ENCODE measurements at regions not wholly inside any gene's neighbourhood (a gene's known extent, or its start where the extent isn't known, plus 50 kb on each side); places are given as distances from the start of the nearest gene placed in this dataset.

DNA sequence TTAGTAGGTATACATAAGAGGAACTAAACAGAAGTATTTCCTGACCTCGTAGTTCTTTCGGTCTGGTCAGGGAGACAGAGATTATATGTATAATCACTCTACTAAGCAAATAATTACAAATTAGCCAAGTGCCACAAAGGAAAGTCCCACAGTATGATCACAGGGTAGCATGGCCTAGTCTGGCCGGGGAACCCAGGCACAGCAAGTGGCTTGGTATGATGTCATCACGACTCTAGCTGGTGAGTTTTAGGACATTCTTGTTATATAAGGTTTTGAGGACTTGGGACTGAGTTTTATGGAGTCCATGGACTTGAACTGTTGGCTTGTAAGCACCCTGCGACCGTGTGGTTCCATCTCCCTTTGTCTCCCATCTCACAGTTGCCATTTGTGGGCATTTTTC, 316.5 kb upstream of the ZFHX3 start:
- TF ChIP-seq, protein P1, sequence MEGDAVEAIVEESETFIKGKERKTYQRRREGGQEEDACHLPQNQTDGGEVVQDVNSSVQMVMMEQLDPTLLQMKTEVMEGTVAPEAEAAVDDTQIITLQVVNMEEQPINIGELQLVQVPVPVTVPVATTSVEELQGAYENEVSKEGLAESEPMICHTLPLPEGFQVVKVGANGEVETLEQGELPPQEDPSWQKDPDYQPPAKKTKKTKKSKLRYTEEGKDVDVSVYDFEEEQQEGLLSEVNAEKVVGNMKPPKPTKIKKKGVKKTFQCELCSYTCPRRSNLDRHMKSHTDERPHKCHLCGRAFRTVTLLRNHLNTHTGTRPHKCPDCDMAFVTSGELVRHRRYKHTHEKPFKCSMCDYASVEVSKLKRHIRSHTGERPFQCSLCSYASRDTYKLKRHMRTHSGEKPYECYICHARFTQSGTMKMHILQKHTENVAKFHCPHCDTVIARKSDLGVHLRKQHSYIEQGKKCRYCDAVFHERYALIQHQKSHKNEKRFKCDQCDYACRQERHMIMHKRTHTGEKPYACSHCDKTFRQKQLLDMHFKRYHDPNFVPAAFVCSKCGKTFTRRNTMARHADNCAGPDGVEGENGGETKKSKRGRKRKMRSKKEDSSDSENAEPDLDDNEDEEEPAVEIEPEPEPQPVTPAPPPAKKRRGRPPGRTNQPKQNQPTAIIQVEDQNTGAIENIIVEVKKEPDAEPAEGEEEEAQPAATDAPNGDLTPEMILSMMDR (IDR thresholded peaks at IDR 0.05; ENCODE audit: low read depth, low read length, missing control alignments) = no peak
- in situ Hi-C loops (cut with HindIII; ENCODE audit: low sequenced_read_pairs) = no loop called here
- DNase-seq (ENCODE audit: low read depth) = no peak
- no peak overlapping the region for H3K4me3 ChIP-seq (ENCODE audit: low read depth, low read length)

DNA sequence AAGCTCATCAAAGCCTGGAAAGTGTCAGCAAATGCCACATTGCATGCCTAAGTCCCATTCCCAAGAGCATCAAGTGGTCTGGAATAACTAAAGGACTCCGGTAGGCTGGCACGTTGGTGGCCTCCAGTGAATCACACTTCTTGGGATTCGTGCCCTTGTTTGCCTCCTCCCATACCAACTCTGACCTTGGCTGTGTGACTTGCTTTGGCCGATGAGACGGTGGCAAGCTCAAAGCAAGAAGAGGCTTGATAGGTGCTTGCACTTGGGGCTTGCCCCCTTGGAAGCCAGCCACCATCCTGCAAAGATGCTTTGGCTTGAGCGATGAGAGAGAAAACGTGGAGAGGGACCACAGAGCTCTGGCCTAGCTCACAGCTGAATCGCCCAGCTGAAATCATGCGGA, 313.1 kb upstream of the ZFHX3 start:
- H3K4me3 ChIP-seq (ENCODE audit: low read depth, low read length) = no peak overlapping the region
- TF ChIP-seq, protein P1 (IDR thresholded peaks at IDR 0.05; ENCODE audit: low read depth, low read length, missing control alignments) = no peak
- no peak for DNase-seq (ENCODE audit: low read depth)

DNA sequence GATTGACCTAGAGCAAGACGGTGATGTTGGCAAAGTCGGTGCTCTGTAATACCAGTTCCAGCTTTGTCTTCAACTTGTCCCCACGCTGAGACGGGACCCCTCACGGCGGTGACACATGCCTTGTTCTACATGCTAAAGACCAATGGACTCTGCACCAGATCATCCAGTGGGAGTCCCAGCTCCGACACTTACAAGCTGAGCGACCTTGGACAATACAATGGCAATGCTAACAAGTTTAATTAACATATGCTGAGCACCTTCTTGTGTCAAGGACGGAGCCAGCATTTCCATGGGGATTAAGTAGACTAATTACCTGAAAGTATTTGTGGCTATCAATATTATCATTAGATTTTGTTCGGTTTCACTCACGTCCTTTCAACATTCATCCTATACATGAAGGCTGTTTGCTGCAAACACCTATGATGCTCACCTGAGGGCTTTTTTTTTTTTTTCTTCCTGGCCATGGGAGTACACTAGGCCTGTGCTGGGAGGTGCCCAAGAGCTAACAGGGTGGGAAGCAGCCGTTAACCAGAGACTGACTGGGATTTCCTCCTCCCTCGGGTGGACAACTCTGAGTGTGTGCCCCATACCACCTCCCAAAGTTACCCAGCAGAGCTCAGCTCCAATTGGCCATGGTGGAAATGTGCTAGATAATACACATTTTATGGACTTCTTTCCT, 308.6 kb upstream of the ZFHX3 start:
- TF ChIP-seq, protein P1 (IDR thresholded peaks at IDR 0.05; ENCODE audit: low read depth, low read length, missing control alignments) = no peak
- no peak for DNase-seq (ENCODE audit: low read depth)
- in situ Hi-C loops (cut with HindIII; ENCODE audit: low sequenced_read_pairs) = no loop called here
- no peak overlapping the region for H3K4me3 ChIP-seq (ENCODE audit: low read depth, low read length)

More for the DNA sequence above, 313.1 kb upstream of the ZFHX3 start:
- in situ Hi-C loops (cut with HindIII; ENCODE audit: low sequenced_read_pairs) = no loop called here

DNA sequence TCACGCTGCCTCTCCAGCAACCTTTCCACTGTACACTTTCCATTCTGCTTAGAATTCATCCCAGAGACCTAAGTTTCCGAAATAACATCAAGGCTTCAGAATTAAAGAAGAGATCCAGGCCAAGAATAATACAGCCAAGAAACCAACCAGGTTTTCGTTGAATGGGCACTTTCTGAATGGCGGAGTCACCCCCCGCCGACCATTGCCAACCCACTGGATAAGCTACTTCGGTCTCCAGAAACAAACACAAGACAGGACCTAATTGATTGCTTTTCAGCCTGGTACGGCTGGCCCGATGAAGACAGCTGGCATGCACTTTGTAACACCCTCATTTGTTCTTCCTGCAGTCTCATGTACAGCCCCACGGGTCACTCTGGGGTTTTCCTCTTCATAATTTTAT, 308.1 kb upstream of the ZFHX3 start:
- no peak overlapping the region for H3K4me3 ChIP-seq (ENCODE audit: low read depth, low read length)
- DNase-seq (ENCODE audit: low read depth) = no peak
- TF ChIP-seq, protein P1 (IDR thresholded peaks at IDR 0.05; ENCODE audit: low read depth, low read length, missing control alignments) = no peak
- in situ Hi-C loops (cut with HindIII; ENCODE audit: low sequenced_read_pairs) = no loop called here

DNA sequence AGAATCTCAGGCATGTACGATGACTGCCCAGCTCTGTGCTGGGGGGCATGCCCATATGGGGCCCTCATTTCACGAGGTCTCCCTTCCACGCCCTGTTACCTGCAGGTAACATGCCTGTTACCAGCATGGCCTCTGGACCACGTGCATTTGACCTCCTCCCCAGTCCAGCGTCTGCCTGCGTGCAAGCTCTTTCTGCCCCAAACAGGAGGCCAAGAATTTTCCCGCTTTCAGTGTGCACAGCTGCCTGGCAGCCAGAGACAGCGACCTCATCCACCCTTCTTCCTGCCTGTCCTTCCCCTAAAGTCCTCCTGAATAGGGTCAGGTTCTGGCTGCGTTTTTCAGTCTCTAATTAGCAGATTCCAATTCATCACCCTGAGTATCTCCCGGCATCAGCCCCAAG, 306.5 kb upstream of the ZFHX3 start:
- no peak overlapping the region for H3K4me3 ChIP-seq (ENCODE audit: low read depth, low read length)
- TF ChIP-seq, protein P1 (IDR thresholded peaks at IDR 0.05; ENCODE audit: low read depth, low read length, missing control alignments) = no peak
- in situ Hi-C loops (cut with HindIII; ENCODE audit: low sequenced_read_pairs) = no loop called here
- no peak for DNase-seq (ENCODE audit: low read depth)

DNA sequence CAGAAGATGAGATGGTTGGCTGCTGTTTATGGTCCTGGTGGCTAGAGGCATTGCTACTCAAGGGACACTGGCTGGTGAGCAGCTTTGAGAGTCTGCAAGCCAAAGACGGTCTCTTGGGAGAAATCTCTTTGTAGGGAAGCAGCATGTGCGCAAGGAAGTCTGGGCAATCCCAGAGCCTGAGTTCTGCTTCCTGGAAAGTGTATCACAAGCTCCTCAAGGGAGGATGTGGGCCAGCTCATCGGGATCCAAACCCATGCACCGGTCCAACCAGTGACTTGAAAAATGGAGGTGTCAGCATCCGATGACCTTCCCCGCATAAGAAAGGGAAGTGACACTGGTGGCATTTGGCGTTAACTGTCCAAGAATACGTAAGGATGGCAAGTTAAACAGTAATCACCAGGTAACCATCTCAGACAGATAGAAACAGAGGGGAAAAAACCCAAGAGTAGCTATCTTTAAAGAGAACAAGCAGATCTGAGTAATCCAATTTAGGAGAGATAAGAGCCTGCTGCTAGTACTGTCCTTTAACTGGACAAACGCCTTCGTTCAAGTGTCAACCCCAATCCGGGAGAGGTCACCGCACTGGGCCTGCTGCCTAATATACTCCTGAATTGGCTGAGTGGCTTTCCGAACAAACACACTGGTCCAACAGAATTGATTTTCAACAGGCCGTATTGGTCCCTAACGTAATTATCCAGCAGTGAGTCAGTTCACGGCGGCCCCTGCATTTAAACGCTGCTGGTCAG, 303.0 kb upstream of the ZFHX3 start:
- TF ChIP-seq, protein P1 (IDR thresholded peaks at IDR 0.05; ENCODE audit: low read depth, low read length, missing control alignments) = no peak
- DNase-seq (ENCODE audit: low read depth) = no peak
- in situ Hi-C loops (cut with HindIII; ENCODE audit: low sequenced_read_pairs) = no loop called here
- H3K4me3 ChIP-seq (ENCODE audit: low read depth, low read length) = no peak overlapping the region

Data from astrocyte of the cerebellum (primary cell).